Endothelial cell of umbilical vein (primary cell): ENCODE measurements at regions not wholly inside any gene's neighbourhood (a gene's known extent, or its start where the extent isn't known, plus 50 kb on each side); places are given as distances from the start of the nearest gene placed in this dataset.

Experiments
- BruUV-seq: library from RNA; stranded (reverse); fragments of 400-500 nt; replicated peaks from 2 replicates; lab custom pipeline; 2021; lab: Mats Ljungman, UMichigan
- CTCF ChIA-PET: fragments of 300-600, 350-600 bp; sonication (Branson Sonifier 250); formaldehyde crosslinking; loops from one replicate; lab custom pipeline; 2021; ENCODE audit warnings: antibody characterized with exemption, inconsistent platforms; lab: Charles Lee
- POLR2A ChIA-PET: fragments of 300-600, 350-600 bp; sonication (Branson Sonifier 250); formaldehyde crosslinking; loops from one replicate; lab custom pipeline; 2021; ENCODE audit warnings: antibody characterized with exemption, inconsistent platforms; lab: Charles Lee
- DNase-seq: peaks from one replicate; pipeline ENCODE4 v3.0.0-alpha.2; 2011; ENCODE audit warnings: low read depth, low spot score
- FAIRE-seq: peaks from 2 replicates; lab custom pipeline; 2011; peaks lifted over from hg19 to GRCh38; lab: Jason Lieb, UNC
- H2AFZ ChIP-seq: 2 replicates; pipeline ENCODE4 v1.6.0; 2012; ENCODE audit warnings: low read depth, low read length, control low read depth, inconsistent platforms
- H3K27ac ChIP-seq: 2 replicates; pipeline ENCODE4 v1.5.1; 2011; ENCODE audit warnings: low read depth, mild to moderate bottlenecking, control low read depth, low read length, moderate library complexity; ENCODE audit not compliant: insufficient read depth
- H3K27me3 ChIP-seq, 2 experiments: 2 replicates each; pipeline versions ENCODE4 v1.6.0 to v1.6.1; 2011; ENCODE audit warnings: low read length in 2 of 2, mixed read lengths in 1 of 2; ENCODE audit not compliant: control insufficient read depth in 2 of 2, insufficient read depth in 2 of 2
- H3K36me3 ChIP-seq, 2 experiments: 2 replicates in 1 of 2; 3 replicates in 1 of 2; pipeline ENCODE4 v1.5.1; 2011; ENCODE audit warnings: low read length in 2 of 2, mild to moderate bottlenecking in 1 of 2, moderate library complexity in 1 of 2; ENCODE audit not compliant: control insufficient read depth in 2 of 2, insufficient read depth in 2 of 2; ENCODE audit errors: extremely low read depth in 1 of 2
- H3K4me1 ChIP-seq: 3 replicates; pipeline ENCODE4 v1.5.1; 2011; ENCODE audit warnings: mild to moderate bottlenecking, low read length; ENCODE audit not compliant: control insufficient read depth, insufficient read depth; ENCODE audit errors: extremely low read depth
- H3K4me2 ChIP-seq: 2 replicates; pipeline ENCODE4 v1.6.1; 2011; ENCODE audit warnings: low read length, control low read depth, mixed read lengths; ENCODE audit not compliant: insufficient read depth
- H3K4me3 ChIP-seq, 3 experiments: fragments of 200-600 bp in 1 of 3; sonication (generic), shearing (Covaris generic) in 1 of 3; replicated peaks in 1 of 3; 2 replicates each; pipeline ENCODE4 v1.5.1; 2011 to 2016; ENCODE audit warnings: control low read depth in 3 of 3, low read length in 3 of 3, mild to moderate bottlenecking in 2 of 3, inconsistent platforms in 1 of 3, low read depth in 1 of 3, moderate library complexity in 1 of 3; ENCODE audit not compliant: insufficient read depth in 1 of 3
- H3K79me2 ChIP-seq: 2 replicates; pipeline ENCODE4 v1.6.0; 2012; ENCODE audit warnings: low read length, inconsistent platforms; ENCODE audit not compliant: control insufficient read depth, insufficient read depth
- H3K9ac ChIP-seq: replicated peaks from 2 replicates; pipeline ENCODE3; 2011; ENCODE audit warnings: low read length, control low read depth; ENCODE audit not compliant: insufficient read depth; ENCODE audit errors: extremely low read depth
- H3K9me1 ChIP-seq: replicated peaks from 3 replicates; pipeline ENCODE4 v1.6.0; 2011; ENCODE audit warnings: mild to moderate bottlenecking, low read length; ENCODE audit not compliant: control insufficient read depth, insufficient read depth; ENCODE audit errors: extremely low read depth
- H3K9me3 ChIP-seq: replicated peaks from 2 replicates; pipeline ENCODE4 v1.5.1; 2012; ENCODE audit warnings: low read length, inconsistent platforms; ENCODE audit not compliant: control insufficient read depth, insufficient read depth
- H4K20me1 ChIP-seq: replicated peaks from 2 replicates; pipeline ENCODE3; 2011; ENCODE audit warnings: mild to moderate bottlenecking, low read length; ENCODE audit not compliant: control insufficient read depth, insufficient read depth; ENCODE audit errors: extremely low read depth
- EZH2 ChIP-seq: IDR thresholded peaks from 2 replicates; pipeline ENCODE4 v1.6.1; 2012; ENCODE audit warnings: borderline replicate concordance, low read depth, mild to moderate bottlenecking, moderate library complexity, low read length, inconsistent platforms; ENCODE audit not compliant: severe bottlenecking
- GATA2 ChIP-seq: IDR thresholded peaks from 2 replicates; pipeline ENCODE4 v1.7.0; 2011; ENCODE audit warnings: low read depth, mild to moderate bottlenecking, moderate library complexity, mixed read lengths, low read length; ENCODE audit not compliant: insufficient read length, insufficient read depth
- JUN ChIP-seq: IDR thresholded peaks from 2 replicates; pipeline ENCODE4 v1.6.1; 2011; ENCODE audit warnings: borderline replicate concordance, low read depth; ENCODE audit not compliant: insufficient read length, insufficient read depth
- MYC ChIP-seq: IDR thresholded peaks from one replicate; pipeline ENCODE4 v1.6.1; 2011; ENCODE audit warnings: mild to moderate bottlenecking, low read depth, low read length
- POLR2AphosphoS5 ChIP-seq: IDR thresholded peaks from 2 replicates; pipeline ENCODE4 v1.6.1; 2012; ENCODE audit warnings: low read depth, mild to moderate bottlenecking, control low read depth, low read length, moderate library complexity; ENCODE audit not compliant: insufficient read depth
- dilution Hi-C: fragments of 300-500 bp; cut with MboI; formaldehyde crosslinking; loops from one replicate; pipeline ENCODE4 v1.15.0; 2019; ENCODE audit warnings: low sequenced_read_pairs; ENCODE audit not compliant: extremely low pct_ligation_motif_present
- intact Hi-C: fragments of 100-400 bp; cut with micrococcal nuclease; formaldehyde crosslinking; loops from one replicate; pipeline ENCODE4 v1.10.0; 2022
- TF ChIP-seq, protein P1 (sequence below): IDR thresholded peaks from 2 replicates; pipeline ENCODE4 v1.6.1; 2011; ENCODE audit not compliant: insufficient read depth, insufficient read length

- CTCF ChIA-PET: interaction anchor here (0.8 to 1.4 kb wide), 2 partner anchors 24 to 36 kb away, joined by 3 to 7 read pairs; no protein-coding TSS in a partner anchor
- dilution Hi-C loops (no loop called here), intact Hi-C loops (no loop called here)
- TF ChIP-seq POLR2AphosphoS5 (no peak), JUN (no peak), GATA2 (no peak), EZH2 (no peak)
- TF ChIP-seq, protein P1, sequence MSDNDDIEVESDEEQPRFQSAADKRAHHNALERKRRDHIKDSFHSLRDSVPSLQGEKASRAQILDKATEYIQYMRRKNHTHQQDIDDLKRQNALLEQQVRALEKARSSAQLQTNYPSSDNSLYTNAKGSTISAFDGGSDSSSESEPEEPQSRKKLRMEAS: no peak
- H4K20me1 ChIP-seq: no peaks in the 10 kb centered on the region
- H3K4me2 ChIP-seq: no peak overlapping the region
- no peaks in the 10 kb centered on the region for H3K9me1 ChIP-seq
- H3K27ac ChIP-seq: no peak overlapping the region
- POLR2A ChIA-PET: no interaction called here
- H3K4me1 ChIP-seq: peaks cover 5% of the 10 kb centered on the region
- no TSS peak for BruUV-seq
- H2AFZ ChIP-seq: no peak overlapping the region
- FAIRE-seq (no peak), DNase-seq (no peak)
- no peaks in the 10 kb centered on the region for H3K36me3 ChIP-seq
- no peak overlapping the region for H3K9ac ChIP-seq
- H3K79me2 ChIP-seq: no peaks in the 10 kb centered on the region
- H3K9me3 ChIP-seq: no peaks in the 10 kb centered on the region
- no peaks in the 10 kb centered on the region for H3K27me3 ChIP-seq
- H3K4me3 ChIP-seq: no peak overlapping the region
These were observed 343.4 kb downstream of the LRIG3 start for GRCh38 chr12:58576916-58577315.

GRCh38 chr12:58580095-58580494, 340.2 kb downstream of the LRIG3 start:
- no TSS peak for BruUV-seq
- FAIRE-seq (no peak), DNase-seq (no peak)
- Histone ChIP-seq H3K27me3 (no peaks in the 10 kb centered on the region), H4K20me1 (no peaks in the 10 kb centered on the region), H3K4me1 (no peaks in the 10 kb centered on the region), H3K9ac (no peak overlapping the region), H2AFZ (no peak overlapping the region), H3K27ac (no peak overlapping the region), H3K9me1 (no peaks in the 10 kb centered on the region), H3K36me3 (no peaks in the 10 kb centered on the region), H3K9me3 (no peaks in the 10 kb centered on the region), H3K4me3 (no peak overlapping the region), H3K4me2 (no peak overlapping the region), H3K79me2 (no peaks in the 10 kb centered on the region)
- ChIA-PET POLR2A (no interaction called here), CTCF (no interaction called here)
- intact Hi-C loops (no loop called here), dilution Hi-C loops (no loop called here)
- TF ChIP-seq GATA2: no peak
- TF ChIP-seq JUN: no peak
- no peak for TF ChIP-seq MYC
